Loucy (cell line): ENCODE measurements at regions not wholly inside any gene's neighbourhood (a gene's known extent, or its start where the extent isn't known, plus 50 kb on each side); places are given as distances from the start of the nearest gene placed in this dataset.

Source experiments
- H2AFZ ChIP-seq: fragments of 200-600 bp; sonication (generic); 2 replicates; pipeline ENCODE4 v1.6.0; 2016; ENCODE audit warnings: antibody characterized with exemption, mild to moderate bottlenecking, low read length, moderate library complexity
- H3F3A ChIP-seq: fragments of 200-600 bp; 2 replicates; pipeline ENCODE4 v1.6.0; 2016; ENCODE audit warnings: antibody characterized with exemption, low read depth, mild to moderate bottlenecking
- H3K27me3 ChIP-seq: fragments of 200-600 bp; sonication (generic); 2 replicates; pipeline ENCODE4 v1.6.1; 2014; ENCODE audit warnings: low read length, mild to moderate bottlenecking; ENCODE audit not compliant: insufficient read depth, poor library complexity, severe bottlenecking
- H3K36me3 ChIP-seq: fragments of 200-600 bp; sonication (generic); 2 replicates; pipeline ENCODE4 v1.6.1; 2016; ENCODE audit warnings: low read length; ENCODE audit not compliant: insufficient read depth
- H3K4me1 ChIP-seq: fragments of 200-600 bp; sonication (generic); 2 replicates; pipeline ENCODE4 v1.5.1; 2014; ENCODE audit warnings: low read length, mild to moderate bottlenecking; ENCODE audit not compliant: insufficient read depth, poor library complexity, severe bottlenecking
- H3K4me2 ChIP-seq: fragments of 200-600 bp; sonication (generic); 2 replicates; pipeline ENCODE4 v1.6.0; 2014; ENCODE audit warnings: antibody characterized with exemption, low read length, low read depth, mild to moderate bottlenecking; ENCODE audit not compliant: poor library complexity, severe bottlenecking
- H3K4me3 ChIP-seq: fragments of 200-600 bp; sonication (generic); 2 replicates; pipeline ENCODE4 v1.5.1; 2014; ENCODE audit warnings: low read length, mild to moderate bottlenecking, mixed read lengths; ENCODE audit not compliant: poor library complexity, severe bottlenecking
- H3K79me2 ChIP-seq: fragments of 200-600 bp; sonication (generic); 2 replicates; pipeline ENCODE4 v1.6.1; 2014; ENCODE audit warnings: low read length; ENCODE audit not compliant: insufficient read depth
- H3K9ac ChIP-seq: fragments of 200-600 bp; sonication (generic); 2 replicates; pipeline ENCODE4 v1.6.0; 2014; ENCODE audit warnings: mild to moderate bottlenecking, low read depth, low read length, moderate library complexity; ENCODE audit not compliant: poor library complexity, severe bottlenecking
- H3K9me2 ChIP-seq: fragments of 200-600 bp; sonication (generic); replicated peaks from 2 replicates; pipeline ENCODE4 v1.6.1; 2016; ENCODE audit warnings: low read depth, low read length, mixed read lengths
- H3K9me3 ChIP-seq: fragments of 200-600 bp; sonication (generic); 2 replicates; pipeline ENCODE4 v1.6.1; 2014; ENCODE audit warnings: mild to moderate bottlenecking, antibody characterized with exemption, low read length, low read depth; ENCODE audit not compliant: insufficient read depth
- H4K20me1 ChIP-seq: fragments of 200-600 bp; sonication (generic); 2 replicates; pipeline ENCODE4 v1.6.0; 2014; ENCODE audit warnings: antibody characterized with exemption, low read length, mild to moderate bottlenecking; ENCODE audit not compliant: insufficient read depth, poor library complexity, severe bottlenecking
- CTCF ChIP-seq: fragments of 200-600 bp; sonication (generic); conservative IDR thresholded peaks from 2 replicates; pipeline ENCODE4 v1.5.1; 2014; ENCODE audit warnings: mild to moderate bottlenecking, antibody characterized with exemption, low read length
- EZH2phosphoT487 ChIP-seq: fragments of 200-600 bp; IDR thresholded peaks from 2 replicates; pipeline ENCODE4 v1.6.1; 2018; ENCODE audit warnings: antibody characterized with exemption, mild to moderate bottlenecking, moderate library complexity, borderline replicate concordance

DNA sequence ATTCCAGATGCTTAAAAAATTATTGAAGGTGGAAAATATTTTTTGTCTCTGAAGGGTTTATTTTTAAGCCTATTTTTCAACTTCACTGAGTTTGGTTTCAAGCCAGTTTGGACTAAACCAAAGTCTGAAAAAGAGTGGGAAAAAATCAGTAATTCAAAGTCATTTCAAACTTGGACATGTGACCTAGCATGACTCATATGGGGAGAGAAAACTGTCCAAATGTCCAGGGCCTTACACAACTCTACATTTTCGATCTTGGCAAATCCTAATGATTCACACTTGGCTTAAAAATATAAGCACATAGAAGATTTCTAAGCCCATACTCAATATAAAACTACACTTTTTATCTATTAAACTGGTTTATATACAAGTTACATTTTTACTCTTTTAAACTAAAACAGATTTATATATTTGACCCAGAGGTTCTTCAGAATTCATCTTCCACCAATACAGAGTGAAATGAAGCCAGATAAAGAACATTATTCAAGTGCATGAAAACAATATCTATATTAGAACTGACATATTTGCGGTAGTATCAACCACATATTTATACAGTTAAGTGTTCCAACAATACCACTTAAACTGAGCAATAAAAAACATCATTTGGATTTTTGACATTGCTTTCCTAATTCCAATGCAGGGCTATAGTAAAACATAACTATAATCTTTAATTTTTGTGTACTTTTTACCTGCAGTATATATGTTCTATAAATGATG, 110.3 kb upstream of the TCF21 start:
- no peak overlapping the region for H3K9ac ChIP-seq
- no peaks in the 10 kb centered on the region for H3K27me3 ChIP-seq
- H3K9me3 ChIP-seq = no peaks in the 10 kb centered on the region
- H2AFZ ChIP-seq = no peak overlapping the region
- H3K4me1 ChIP-seq = no peaks in the 10 kb centered on the region
- H4K20me1 ChIP-seq = no peaks in the 10 kb centered on the region
- TF ChIP-seq CTCF = no peak
- no peak for TF ChIP-seq EZH2phosphoT487
- no peaks in the 10 kb centered on the region for H3K79me2 ChIP-seq
- H3F3A ChIP-seq = no peaks in the 10 kb centered on the region
- H3K4me3 ChIP-seq = no peak overlapping the region
- no peaks in the 10 kb centered on the region for H3K36me3 ChIP-seq
- no peaks in the 10 kb centered on the region for H3K9me2 ChIP-seq
- H3K4me2 ChIP-seq = no peak overlapping the region

- H3K27me3 ChIP-seq = no peaks in the 10 kb centered on the region
- H3K4me1 ChIP-seq = no peaks in the 10 kb centered on the region
- H4K20me1 ChIP-seq = no peaks in the 10 kb centered on the region
- no peaks in the 10 kb centered on the region for H3F3A ChIP-seq
- H3K4me3 ChIP-seq = no peak overlapping the region
- H2AFZ ChIP-seq = no peak overlapping the region
- H3K9me3 ChIP-seq = no peaks in the 10 kb centered on the region
- TF ChIP-seq CTCF (no peak), EZH2phosphoT487 (no peak)
- H3K9ac ChIP-seq = no peak overlapping the region
- no peaks in the 10 kb centered on the region for H3K9me2 ChIP-seq
- no peak overlapping the region for H3K4me2 ChIP-seq
- H3K36me3 ChIP-seq = no peaks in the 10 kb centered on the region
- H3K79me2 ChIP-seq = no peaks in the 10 kb centered on the region
Measured at GRCh38 chr6:133779916-133780695, 108.8 kb upstream of the TCF21 start.

GRCh38 chr6:133786016-133786415, 102.9 kb upstream of the TCF21 start:
- Histone ChIP-seq H2AFZ (no peak overlapping the region), H3K9me3 (no peaks in the 10 kb centered on the region), H3K4me2 (no peak overlapping the region), H3K9me2 (no peaks in the 10 kb centered on the region), H3K27me3 (no peaks in the 10 kb centered on the region), H3K36me3 (no peaks in the 10 kb centered on the region), H3F3A (no peaks in the 10 kb centered on the region), H3K79me2 (no peaks in the 10 kb centered on the region), H3K4me1 (no peaks in the 10 kb centered on the region), H3K9ac (no peak overlapping the region), H4K20me1 (no peaks in the 10 kb centered on the region), H3K4me3 (no peak overlapping the region)
- TF ChIP-seq CTCF = no peak
